ENCODE measurements at regions not wholly inside any gene's neighbourhood (a gene's known extent, or its start where the extent isn't known, plus 50 kb on each side); places are given as distances from the start of the nearest gene placed in this dataset.

- no peak for DNase-seq (ENCODE audit: low spot score)
- Mint-ChIP-seq H3K9me3 (ENCODE audit: unreplicated experiment) (no peaks in the 10 kb centered on the region), H3K36me3 (ENCODE audit: low read depth, unreplicated experiment) (no peaks in the 10 kb centered on the region), H3K4me3 (ENCODE audit: unreplicated experiment) (no peak overlapping the region), H3K27ac (ENCODE audit: unreplicated experiment) (peak overlapping the region; percentile 79), H3K27me3 (ENCODE audit: unreplicated experiment) (peaks cover 3% of the 10 kb centered on the region), H3K4me1 (ENCODE audit: unreplicated experiment) (peaks cover 33% of the 10 kb centered on the region)
- TF ChIP-seq CTCF (IDR thresholded peaks at IDR 0.05; ENCODE audit: unreplicated experiment), result no peak
Measured at GRCh38 chr6:23316131-23316530, 746.8 kb downstream of the HDGFL1 start.

- H3K4me3 Mint-ChIP-seq (ENCODE audit: unreplicated experiment), result no peak overlapping the region
- H3K4me1 Mint-ChIP-seq (ENCODE audit: unreplicated experiment), result peaks cover 33% of the 10 kb centered on the region
- no peaks in the 10 kb centered on the region for H3K9me3 Mint-ChIP-seq (ENCODE audit: unreplicated experiment)
- H3K27ac Mint-ChIP-seq (ENCODE audit: unreplicated experiment), result peak overlapping the region; percentile 12
- peaks cover 3% of the 10 kb centered on the region for H3K27me3 Mint-ChIP-seq (ENCODE audit: unreplicated experiment)
- no peaks in the 10 kb centered on the region for H3K36me3 Mint-ChIP-seq (ENCODE audit: low read depth, unreplicated experiment)
- no peak for TF ChIP-seq CTCF (IDR thresholded peaks at IDR 0.05; ENCODE audit: unreplicated experiment)
- no peak for DNase-seq (ENCODE audit: low spot score)
Measured at GRCh38 chr6:23316931-23317330, 747.6 kb downstream of the HDGFL1 start.

GRCh38 chr6:23319582-23319981, 750.2 kb downstream of the HDGFL1 start:
- no peak for DNase-seq (ENCODE audit: low spot score)
- Mint-ChIP-seq H3K27me3 (ENCODE audit: unreplicated experiment) (peaks cover 1% of the 10 kb centered on the region), H3K36me3 (ENCODE audit: low read depth, unreplicated experiment) (no peaks in the 10 kb centered on the region), H3K4me1 (ENCODE audit: unreplicated experiment) (peaks cover 33% of the 10 kb centered on the region), H3K4me3 (ENCODE audit: unreplicated experiment) (no peak overlapping the region), H3K9me3 (ENCODE audit: unreplicated experiment) (no peaks in the 10 kb centered on the region), H3K27ac (ENCODE audit: unreplicated experiment) (no peak overlapping the region)
- TF ChIP-seq CTCF (IDR thresholded peaks at IDR 0.05; ENCODE audit: unreplicated experiment), result no peak

GRCh38 chr6:23320471-23321015, 751.2 kb downstream of the HDGFL1 start:
- Mint-ChIP-seq H3K4me3 (ENCODE audit: unreplicated experiment) (no peak overlapping the region), H3K36me3 (ENCODE audit: low read depth, unreplicated experiment) (no peaks in the 10 kb centered on the region), H3K27ac (ENCODE audit: unreplicated experiment) (no peak overlapping the region), H3K4me1 (ENCODE audit: unreplicated experiment) (peaks cover 30% of the 10 kb centered on the region), H3K27me3 (ENCODE audit: unreplicated experiment) (peaks cover 1% of the 10 kb centered on the region), H3K9me3 (ENCODE audit: unreplicated experiment) (no peaks in the 10 kb centered on the region)
- DNase-seq (ENCODE audit: low spot score), result no peak
- no peak for TF ChIP-seq CTCF (IDR thresholded peaks at IDR 0.05; ENCODE audit: unreplicated experiment)

- Mint-ChIP-seq H3K27me3 (ENCODE audit: unreplicated experiment) (peaks cover 1% of the 10 kb centered on the region), H3K4me1 (ENCODE audit: unreplicated experiment) (peaks cover 9% of the 10 kb centered on the region), H3K4me3 (ENCODE audit: unreplicated experiment) (no peak overlapping the region), H3K9me3 (ENCODE audit: unreplicated experiment) (no peaks in the 10 kb centered on the region), H3K36me3 (ENCODE audit: low read depth, unreplicated experiment) (no peaks in the 10 kb centered on the region), H3K27ac (ENCODE audit: unreplicated experiment) (no peak overlapping the region)
- TF ChIP-seq CTCF (IDR thresholded peaks at IDR 0.05; ENCODE audit: unreplicated experiment), result no peak
- DNase-seq (ENCODE audit: low spot score), result no peak
Measured at GRCh38 chr6:23323897-23324296, 754.5 kb downstream of the HDGFL1 start.
